ENCODE measurements at regions not wholly inside any gene's neighbourhood (a gene's known extent, or its start where the extent isn't known, plus 50 kb on each side); places are given as distances from the start of the nearest gene placed in this dataset.

DNA sequence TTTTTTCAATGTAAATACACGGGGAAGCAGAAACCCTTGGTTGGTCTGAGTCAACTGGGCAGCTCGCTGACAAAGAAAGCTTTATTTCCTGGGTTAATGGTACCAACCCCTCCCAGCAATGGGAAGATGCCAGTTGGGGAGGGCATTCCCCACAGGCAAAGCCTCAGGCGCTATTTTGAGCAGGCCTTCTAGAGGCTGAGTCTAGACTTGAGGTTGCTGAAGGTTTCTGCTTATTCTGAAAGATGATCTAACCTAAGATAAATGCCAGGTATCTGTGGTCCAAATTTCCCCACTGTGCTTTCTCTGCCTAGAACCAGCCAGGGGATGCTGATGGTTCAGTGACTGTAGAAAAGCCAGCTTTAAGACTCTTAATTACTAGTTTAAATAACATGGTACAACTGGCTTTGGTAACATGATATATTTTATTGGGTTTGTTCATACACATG lies 172.5 kb upstream of the JARID2 start:
- Histone ChIP-seq H3K36me3 (ENCODE audit: insufficient read depth) (no peaks in the 10 kb centered on the region), H3K4me1 (ENCODE audit: insufficient read depth) (no peaks in the 10 kb centered on the region), H3K27ac (ENCODE audit: low read depth) (no peak overlapping the region), H3K4me3 (ENCODE audit: low read depth, low read length) (no peak overlapping the region)
- no peak for DNase-seq (ENCODE audit: extremely low spot score)
- WGBS = 74% methylated on average over 3 of the region's 3 CpGs

DNA sequence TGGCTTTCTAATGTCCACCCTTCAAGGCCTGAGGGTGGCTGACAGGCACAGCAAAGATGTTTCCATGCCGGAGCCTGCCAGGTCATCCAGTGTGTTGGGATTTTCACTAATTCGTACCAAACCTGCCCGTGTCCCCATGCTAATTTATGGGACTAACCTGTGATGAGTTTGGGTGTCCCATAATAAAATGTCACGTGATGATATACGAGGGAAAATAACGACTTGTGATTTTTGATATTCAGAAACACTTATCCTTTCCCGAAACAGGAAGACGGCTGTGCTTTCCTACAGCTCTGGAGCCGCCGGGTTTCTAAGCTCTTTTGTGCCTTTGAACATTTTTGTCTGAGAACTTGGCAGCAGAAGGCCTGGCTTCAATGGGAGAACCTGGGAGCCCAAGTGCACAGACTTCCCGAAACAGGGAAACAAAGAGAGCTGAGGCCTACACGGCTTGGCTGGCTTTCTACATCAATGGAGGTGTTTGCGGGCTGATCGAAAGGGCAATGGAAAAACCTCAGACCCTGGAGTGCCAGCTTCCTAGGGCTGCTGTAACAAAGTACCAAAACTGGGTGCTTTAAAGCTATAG lies 171.9 kb upstream of the JARID2 start:
- no peaks in the 10 kb centered on the region for H3K4me1 ChIP-seq (ENCODE audit: insufficient read depth)
- no peaks in the 10 kb centered on the region for H3K36me3 ChIP-seq (ENCODE audit: insufficient read depth)
- 90% methylated on average over 14 of the region's 14 CpGs for WGBS
- DNase-seq (ENCODE audit: extremely low spot score) = no peak
- no peak overlapping the region for H3K4me3 ChIP-seq (ENCODE audit: low read depth, low read length)
- H3K27ac ChIP-seq (ENCODE audit: low read depth) = no peak overlapping the region

DNA sequence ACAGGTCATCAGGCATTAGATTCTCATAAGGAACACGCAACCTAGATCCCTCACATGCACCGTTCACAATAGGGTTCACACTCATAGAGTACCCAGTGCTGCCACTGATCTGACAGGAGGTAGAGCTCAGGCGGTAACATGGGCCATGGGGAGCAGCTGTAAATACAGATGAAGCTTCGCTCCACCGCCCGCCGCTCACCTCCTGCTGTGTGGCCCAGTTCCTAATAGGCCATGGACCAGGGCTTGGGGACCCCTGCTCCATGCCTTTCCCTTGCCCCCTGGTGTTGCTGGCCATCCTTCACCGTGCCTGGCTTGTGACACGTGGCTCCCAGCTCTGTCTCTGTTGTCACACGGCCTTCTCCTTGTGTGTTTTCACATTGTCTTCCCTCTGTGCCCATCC lies 171.1 kb upstream of the JARID2 start:
- 98% methylated on average over 10 of the region's 10 CpGs for WGBS
- DNase-seq (ENCODE audit: extremely low spot score) = no peak
- H3K27ac ChIP-seq (ENCODE audit: low read depth) = no peak overlapping the region
- no peaks in the 10 kb centered on the region for H3K4me1 ChIP-seq (ENCODE audit: insufficient read depth)
- H3K36me3 ChIP-seq (ENCODE audit: insufficient read depth) = no peaks in the 10 kb centered on the region
- H3K4me3 ChIP-seq (ENCODE audit: low read depth, low read length) = no peak overlapping the region

DNA sequence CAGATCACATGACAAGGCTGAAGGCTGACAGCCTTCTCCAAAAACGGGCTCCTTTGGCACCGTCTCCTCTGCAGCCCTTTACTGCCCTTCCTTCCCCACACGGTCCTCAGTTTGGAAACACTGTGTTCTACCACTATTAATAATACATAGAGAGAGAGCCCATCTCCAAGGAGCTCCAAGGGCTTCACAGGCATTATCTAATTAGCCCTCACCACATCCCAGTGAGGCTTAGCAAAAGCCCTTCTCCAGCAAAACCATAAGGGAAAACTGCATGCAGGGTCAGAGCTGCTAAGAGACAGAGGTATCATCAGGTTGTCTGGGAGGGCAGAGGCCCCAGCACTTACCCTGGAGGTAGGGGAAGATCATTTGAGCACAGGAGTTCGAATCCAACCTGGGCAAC lies 169.3 kb upstream of the JARID2 start:
- H3K4me3 ChIP-seq (ENCODE audit: low read depth, low read length) = no peak overlapping the region
- H3K4me1 ChIP-seq (ENCODE audit: insufficient read depth) = no peaks in the 10 kb centered on the region
- 87% methylated on average over 4 of the region's 4 CpGs for WGBS
- DNase-seq (ENCODE audit: extremely low spot score) = no peak
- no peak overlapping the region for H3K27ac ChIP-seq (ENCODE audit: low read depth)
- no peaks in the 10 kb centered on the region for H3K36me3 ChIP-seq (ENCODE audit: insufficient read depth)

DNA sequence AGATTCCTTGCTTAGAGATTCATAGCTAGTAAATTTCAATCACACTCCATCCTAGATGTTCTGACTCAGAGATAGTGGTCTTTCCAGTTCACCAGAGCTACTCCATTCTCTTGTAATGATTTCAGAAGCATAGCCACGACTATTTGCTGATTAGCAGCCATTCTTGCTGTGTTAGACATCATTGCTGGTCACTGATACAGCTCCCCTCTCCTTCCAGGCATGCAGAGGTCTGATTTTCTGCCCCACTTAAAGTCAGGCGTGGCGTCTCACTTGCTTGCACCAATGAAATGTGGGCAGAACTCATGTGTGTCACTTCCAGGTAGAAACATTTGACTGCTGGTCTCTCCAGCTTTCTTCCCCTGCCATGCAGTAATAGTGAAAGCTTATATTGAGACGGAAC lies 168.9 kb upstream of the JARID2 start:
- WGBS = 80% methylated on average over 4 of the region's 4 CpGs
- DNase-seq (ENCODE audit: extremely low spot score) = no peak
- no peak overlapping the region for H3K4me3 ChIP-seq (ENCODE audit: low read depth, low read length)
- H3K36me3 ChIP-seq (ENCODE audit: insufficient read depth) = no peaks in the 10 kb centered on the region
- H3K4me1 ChIP-seq (ENCODE audit: insufficient read depth) = no peaks in the 10 kb centered on the region
- H3K27ac ChIP-seq (ENCODE audit: low read depth) = no peak overlapping the region

DNA sequence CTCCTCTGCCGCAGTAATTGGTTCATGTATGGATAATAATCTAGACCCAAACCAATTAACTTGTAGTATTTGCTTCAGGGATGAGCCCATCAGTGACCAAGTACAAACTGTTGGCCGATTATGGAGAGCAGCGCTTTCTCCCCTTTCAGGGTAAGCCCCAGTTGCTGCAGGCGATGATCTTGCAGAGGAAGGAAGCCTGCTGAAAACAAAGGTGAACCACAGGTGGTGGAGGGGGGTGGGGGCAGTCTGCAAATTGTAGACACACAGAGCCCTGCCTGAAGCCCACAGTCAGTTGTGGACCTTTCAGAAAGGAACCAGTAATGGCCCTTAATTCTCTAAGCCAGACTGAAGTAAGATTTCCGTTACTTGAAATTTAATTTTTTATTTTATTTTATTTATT lies 167.9 kb upstream of the JARID2 start:
- Histone ChIP-seq H3K36me3 (ENCODE audit: insufficient read depth) (no peaks in the 10 kb centered on the region), H3K4me1 (ENCODE audit: insufficient read depth) (no peaks in the 10 kb centered on the region), H3K27ac (ENCODE audit: low read depth) (no peak overlapping the region), H3K4me3 (ENCODE audit: low read depth, low read length) (no peak overlapping the region)
- DNase-seq (ENCODE audit: extremely low spot score) = no peak
- 92% methylated on average over 5 of the region's 5 CpGs for WGBS

DNA sequence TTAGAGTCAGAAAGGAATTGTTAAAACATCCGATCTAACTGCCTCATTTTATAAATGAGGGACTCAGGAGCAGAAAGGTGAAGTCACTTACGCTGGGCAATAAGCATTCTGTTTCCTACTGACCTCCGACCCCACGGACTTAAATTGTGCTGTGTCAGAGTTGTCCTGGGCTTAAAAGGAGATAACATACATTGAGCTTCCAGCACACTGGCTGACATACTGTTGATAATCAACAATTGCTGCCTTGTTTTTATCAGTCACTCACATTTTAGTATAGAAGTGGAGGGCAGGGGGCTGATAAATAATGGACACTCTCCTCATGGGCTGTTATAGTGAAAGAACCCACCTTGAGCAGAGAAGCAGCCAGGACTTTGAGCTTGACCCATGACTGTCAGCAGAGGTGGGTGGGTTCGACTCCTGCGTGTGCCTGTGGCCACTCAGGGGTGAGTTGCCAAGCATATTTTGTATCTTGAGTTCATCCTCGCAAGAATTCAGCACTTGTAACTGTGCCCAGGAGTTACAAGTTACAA lies 166.5 kb upstream of the JARID2 start:
- H3K4me3 ChIP-seq (ENCODE audit: low read depth, low read length) = no peak overlapping the region
- WGBS = 57% methylated on average over 7 of the region's 7 CpGs
- H3K27ac ChIP-seq (ENCODE audit: low read depth) = no peak overlapping the region
- no peak for DNase-seq (ENCODE audit: extremely low spot score)
- no peaks in the 10 kb centered on the region for H3K36me3 ChIP-seq (ENCODE audit: insufficient read depth)
- H3K4me1 ChIP-seq (ENCODE audit: insufficient read depth) = no peaks in the 10 kb centered on the region

DNA sequence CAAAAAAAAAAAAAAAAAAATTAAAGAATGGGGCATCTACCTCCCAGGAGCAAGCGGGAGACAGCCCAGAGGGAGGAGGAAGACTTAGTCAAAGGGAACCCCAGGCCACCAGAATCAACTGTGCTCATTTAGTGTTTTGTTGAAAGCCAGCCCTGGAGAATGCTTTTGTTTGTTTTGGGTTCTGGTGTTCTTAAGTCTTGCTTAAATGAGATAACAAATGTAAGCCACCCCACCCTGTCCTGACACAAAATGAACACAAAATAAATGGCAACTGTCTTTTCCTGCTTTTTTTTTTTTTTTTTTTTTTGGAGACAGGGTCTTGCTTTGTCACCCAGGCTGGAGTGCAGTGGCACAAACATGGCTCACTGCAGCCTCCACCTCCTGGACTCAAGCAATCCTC lies 165.0 kb upstream of the JARID2 start:
- Histone ChIP-seq H3K27ac (ENCODE audit: low read depth) (no peak overlapping the region), H3K4me3 (ENCODE audit: low read depth, low read length) (no peak overlapping the region), H3K4me1 (ENCODE audit: insufficient read depth) (no peaks in the 10 kb centered on the region), H3K36me3 (ENCODE audit: insufficient read depth) (no peaks in the 10 kb centered on the region)
- 100% methylated on average over 1 of the region's 1 CpG for WGBS
- no peak for DNase-seq (ENCODE audit: extremely low spot score)

DNA sequence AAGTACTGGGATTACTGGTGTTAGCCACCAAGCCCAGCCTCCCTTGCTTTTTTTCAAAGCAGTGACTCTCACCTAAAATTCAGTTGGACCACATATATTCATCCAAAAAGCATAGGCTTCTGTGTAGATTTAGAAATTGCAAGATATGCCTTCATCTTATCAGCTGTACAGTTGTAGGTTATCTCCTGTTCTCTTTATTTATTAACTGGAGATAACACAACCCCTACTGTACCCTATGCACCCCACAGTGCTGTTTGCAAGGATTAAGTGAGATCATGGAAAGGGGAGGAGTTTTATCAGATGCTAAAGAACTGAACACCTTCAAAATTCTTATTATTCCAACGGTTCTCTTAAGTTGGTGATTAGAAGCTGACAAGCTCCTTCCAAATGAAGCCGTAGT lies 164.4 kb upstream of the JARID2 start:
- H3K4me3 ChIP-seq (ENCODE audit: low read depth, low read length) = no peak overlapping the region
- H3K27ac ChIP-seq (ENCODE audit: low read depth) = no peak overlapping the region
- no peak for DNase-seq (ENCODE audit: extremely low spot score)
- H3K4me1 ChIP-seq (ENCODE audit: insufficient read depth) = no peaks in the 10 kb centered on the region
- WGBS = 81% methylated on average over 2 of the region's 2 CpGs
- no peaks in the 10 kb centered on the region for H3K36me3 ChIP-seq (ENCODE audit: insufficient read depth)

DNA sequence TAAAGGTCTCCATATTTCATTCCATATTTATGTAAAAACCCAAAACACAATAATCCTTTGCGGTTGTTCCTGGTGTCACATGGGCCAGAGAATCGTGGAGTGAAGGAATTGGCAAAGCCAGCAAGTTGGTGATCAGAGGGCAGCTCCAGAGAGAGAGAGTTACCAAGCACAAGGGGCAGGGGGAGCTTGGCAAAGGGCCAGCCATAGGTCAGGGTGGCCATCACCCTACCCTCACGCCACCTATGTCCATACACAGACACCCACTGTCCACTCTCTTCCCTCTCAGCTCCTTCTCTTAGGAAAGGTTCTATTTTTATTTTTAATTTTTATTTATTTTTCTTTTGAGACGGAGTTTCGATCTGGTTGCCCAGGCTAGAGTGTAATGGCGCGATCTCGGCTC lies 163.2 kb upstream of the JARID2 start:
- no peak overlapping the region for H3K4me3 ChIP-seq (ENCODE audit: low read depth, low read length)
- 91% methylated on average over 8 of the region's 8 CpGs for WGBS

DNA sequence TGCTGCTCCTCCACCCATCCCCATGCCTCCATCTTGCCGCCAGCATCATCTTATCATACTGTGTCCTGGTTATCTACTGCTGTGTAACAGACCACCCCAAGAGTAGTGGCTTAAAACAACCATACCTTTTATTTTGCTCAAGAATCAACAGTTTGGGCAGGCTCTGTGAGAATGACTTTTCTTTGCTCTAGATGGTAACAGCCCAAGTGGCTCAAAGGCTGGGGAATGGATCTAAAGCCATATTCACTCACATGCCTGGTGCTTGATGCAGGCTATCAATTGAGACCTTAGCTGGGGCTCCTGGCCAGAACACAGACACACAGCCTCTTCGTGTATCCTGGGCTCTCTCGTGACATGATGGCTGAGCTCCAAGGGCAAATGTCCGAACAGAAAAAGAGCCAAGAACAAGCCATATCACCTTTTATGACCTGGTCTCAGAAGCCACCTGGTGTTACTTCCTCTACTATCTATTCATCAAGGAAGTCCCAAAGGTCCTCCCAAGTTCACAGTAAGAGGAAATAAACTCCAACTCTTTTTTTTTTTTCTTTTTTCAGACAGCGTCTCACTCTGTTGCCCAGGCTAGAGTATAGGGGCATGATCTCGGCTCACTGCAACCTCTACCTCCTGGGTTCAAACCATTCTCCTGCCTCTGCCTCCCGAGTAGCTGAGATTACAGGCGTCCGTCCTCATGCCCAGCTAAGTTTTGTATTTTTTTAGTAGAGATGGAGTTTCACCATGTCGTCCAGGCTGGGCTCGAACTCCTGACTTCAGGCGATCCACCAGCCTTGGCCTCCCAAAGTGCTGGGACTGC lies 159.3 kb upstream of the JARID2 start:
- H3K27ac ChIP-seq (ENCODE audit: low read depth) = no peak overlapping the region
- DNase-seq (ENCODE audit: extremely low spot score) = no peak
- H3K4me3 ChIP-seq (ENCODE audit: low read depth, low read length) = no peak overlapping the region
- H3K4me1 ChIP-seq (ENCODE audit: insufficient read depth) = no peaks in the 10 kb centered on the region
- H3K36me3 ChIP-seq (ENCODE audit: insufficient read depth) = no peaks in the 10 kb centered on the region
- WGBS = 84% methylated on average over 12 of the region's 12 CpGs

More for the DNA sequence above, 163.2 kb upstream of the JARID2 start:
- Histone ChIP-seq H3K27ac (ENCODE audit: low read depth) (no peak overlapping the region), H3K36me3 (ENCODE audit: insufficient read depth) (no peaks in the 10 kb centered on the region), H3K4me1 (ENCODE audit: insufficient read depth) (no peaks in the 10 kb centered on the region)
- DNase-seq (ENCODE audit: extremely low spot score) = no peak

DNA sequence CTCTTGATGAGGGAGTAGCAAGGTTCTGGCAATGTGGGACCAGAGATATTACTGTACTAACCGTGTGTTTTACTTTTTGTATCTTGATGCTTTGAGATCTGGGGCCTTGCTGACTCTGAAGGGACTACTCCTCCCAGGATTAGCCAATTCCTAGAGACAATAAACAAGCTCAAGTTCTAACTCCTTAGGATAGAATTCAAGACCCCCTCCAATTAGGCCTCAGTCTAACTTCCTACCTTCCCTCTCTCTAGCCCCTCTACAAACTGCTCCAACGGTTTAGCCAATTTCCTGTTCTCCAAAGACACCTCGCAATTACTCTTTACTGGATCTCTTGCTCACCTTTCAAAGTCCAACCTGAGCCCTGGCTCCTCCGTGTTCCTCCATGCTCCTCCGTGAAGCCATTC lies 158.7 kb upstream of the JARID2 start:
- DNase-seq (ENCODE audit: extremely low spot score) = no peak
- Histone ChIP-seq H3K36me3 (ENCODE audit: insufficient read depth) (no peaks in the 10 kb centered on the region), H3K4me3 (ENCODE audit: low read depth, low read length) (no peak overlapping the region), H3K27ac (ENCODE audit: low read depth) (no peak overlapping the region), H3K4me1 (ENCODE audit: insufficient read depth) (no peaks in the 10 kb centered on the region)
- 93% methylated on average over 5 of the region's 5 CpGs for WGBS

DNA sequence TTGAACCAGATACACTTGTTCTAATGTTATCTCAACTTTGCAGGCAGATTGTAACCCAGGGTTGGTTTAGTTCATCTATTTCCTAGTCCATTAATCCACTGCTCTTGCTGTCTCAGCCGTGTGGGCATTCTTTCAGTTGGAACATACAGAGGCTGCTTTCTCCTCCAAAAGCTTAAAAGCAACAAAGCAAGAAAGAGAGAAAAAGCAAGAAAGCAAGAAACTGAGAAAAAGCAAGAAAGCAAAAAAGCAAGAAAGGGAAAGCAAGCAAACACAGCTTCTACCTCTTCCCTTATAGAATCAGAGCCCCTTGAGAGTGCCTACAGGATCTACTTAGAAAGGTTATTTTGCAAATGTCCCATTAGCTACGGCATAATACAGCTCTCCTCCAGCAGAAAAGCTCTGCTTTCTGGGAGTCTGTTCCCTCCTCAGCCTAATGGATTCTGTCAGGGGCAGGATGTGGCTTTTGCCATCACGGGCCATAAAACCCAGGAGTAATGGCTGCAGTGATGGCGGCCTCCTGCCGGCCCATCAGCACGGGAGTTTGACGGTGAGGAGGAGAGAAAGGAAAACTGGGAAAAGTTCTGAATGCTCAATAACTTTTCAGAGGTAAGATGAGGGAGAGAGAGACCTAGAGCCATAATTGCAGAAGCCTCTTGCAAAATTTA lies 156.8 kb upstream of the JARID2 start:
- no peaks in the 10 kb centered on the region for H3K4me1 ChIP-seq (ENCODE audit: insufficient read depth)
- no peak for DNase-seq (ENCODE audit: extremely low spot score)
- WGBS = 71% methylated on average over 7 of the region's 7 CpGs
- no peak overlapping the region for H3K4me3 ChIP-seq (ENCODE audit: low read depth, low read length)
- H3K27ac ChIP-seq (ENCODE audit: low read depth) = no peak overlapping the region
- no peaks in the 10 kb centered on the region for H3K36me3 ChIP-seq (ENCODE audit: insufficient read depth)

Data from urinary bladder (tissue), 3 donors.